ENCODE measurements at regions not wholly inside any gene's neighbourhood (a gene's known extent, or its start where the extent isn't known, plus 50 kb on each side); places are given as distances from the start of the nearest gene placed in this dataset.
"Not testable (repeated sequence)": the region's sequence is repeated elsewhere in the genome, so short reads cannot be mapped to it uniquely, and the experiment has no call there.

DNA sequence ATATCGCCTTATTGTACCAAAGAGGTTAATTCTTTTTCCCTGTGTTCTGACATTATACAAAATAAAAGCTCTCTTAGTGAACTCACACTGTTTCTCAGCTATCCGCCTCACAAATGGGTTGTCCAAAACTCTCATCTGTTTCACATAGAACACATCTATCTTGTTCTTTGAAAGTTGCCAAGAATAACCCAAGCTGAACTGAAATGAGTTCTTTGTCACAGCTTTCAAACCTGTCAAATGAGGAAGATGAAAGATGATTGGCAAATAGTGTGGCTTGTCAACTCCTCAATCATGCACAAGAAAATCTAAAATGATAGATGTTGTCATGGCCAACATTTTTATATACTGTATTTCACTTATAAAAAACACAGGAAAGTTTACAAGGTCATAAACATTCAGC lies 168.1 kb upstream of the OSTN start:
- Histone ChIP-seq H3K9me3 (replicated peaks; ENCODE audit: control insufficient read depth, low read depth, low read length) (no peaks in the 10 kb centered on the region), H3K36me3 (ENCODE audit: control insufficient read depth, insufficient read depth, low read length) (no peaks in the 10 kb centered on the region), H3K27ac (ENCODE audit: low read length) (no peak overlapping the region), H3K4me1 (ENCODE audit: control insufficient read depth, insufficient read depth, low read length) (no peaks in the 10 kb centered on the region), H3K27me3 (ENCODE audit: control insufficient read depth, insufficient read depth, low read length) (no peaks in the 10 kb centered on the region), H3K4me3 (ENCODE audit: low read length) (no peak overlapping the region)
- WGBS (ENCODE audit: insufficient coverage): 40% methylated on average over 1 of the region's 2 CpGs
- peak; percentile 56 for DNase-seq

DNA sequence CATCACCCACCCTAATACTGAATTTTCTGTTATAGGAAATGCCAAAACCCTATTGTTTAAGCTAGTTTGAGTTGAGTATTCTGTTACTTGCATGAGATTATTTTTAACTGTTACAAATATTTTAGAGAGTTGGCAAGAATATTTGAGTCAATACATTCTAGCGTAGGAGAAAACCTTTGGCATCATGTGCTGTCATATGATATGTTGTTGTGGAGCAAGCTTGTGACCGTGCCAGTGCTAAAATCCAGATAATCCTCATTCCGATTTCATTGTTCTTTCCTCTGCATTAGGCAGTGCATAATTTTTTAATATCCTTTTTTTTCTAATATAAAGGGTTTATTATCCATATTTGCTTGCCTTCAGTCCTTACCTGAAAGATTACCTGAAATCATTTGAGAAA lies 168.0 kb upstream of the GMNC start:
- Histone ChIP-seq H3K4me3 (ENCODE audit: low read length) (no peak overlapping the region), H3K27ac (ENCODE audit: low read length) (no peak overlapping the region), H3K9me3 (replicated peaks; ENCODE audit: control insufficient read depth, low read depth, low read length) (no peaks in the 10 kb centered on the region), H3K4me1 (ENCODE audit: control insufficient read depth, insufficient read depth, low read length) (no peaks in the 10 kb centered on the region), H3K27me3 (ENCODE audit: control insufficient read depth, insufficient read depth, low read length) (no peaks in the 10 kb centered on the region), H3K36me3 (ENCODE audit: control insufficient read depth, insufficient read depth, low read length) (no peaks in the 10 kb centered on the region)
- no CpG with 5 or more reads among the region's 3 CpGs for WGBS (ENCODE audit: insufficient coverage)
- DNase-seq: peak; percentile 40

DNA sequence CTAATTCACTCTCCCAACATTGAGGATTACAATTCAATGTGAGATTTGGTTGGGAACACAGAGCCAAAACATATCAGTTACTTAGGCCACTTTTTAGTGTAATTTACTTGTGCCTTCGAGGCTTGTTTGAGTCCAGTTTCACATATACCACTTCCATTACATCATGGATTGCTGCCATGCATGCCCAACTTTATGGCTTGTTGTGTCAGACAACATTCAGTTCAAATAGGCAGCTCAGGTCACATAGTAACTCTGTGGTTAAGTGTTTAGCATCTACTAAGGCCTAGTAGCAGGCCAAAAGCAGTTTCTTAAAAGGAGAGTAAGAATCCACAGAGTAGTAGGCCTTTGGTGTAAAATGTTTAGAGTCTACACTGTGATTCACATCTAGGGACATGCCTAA lies 164.3 kb upstream of the GMNC start:
- no peaks in the 10 kb centered on the region for H3K36me3 ChIP-seq (ENCODE audit: control insufficient read depth, insufficient read depth, low read length)
- no peak for DNase-seq
- no peak overlapping the region for H3K4me3 ChIP-seq (ENCODE audit: low read length)
- H3K27me3 ChIP-seq (ENCODE audit: control insufficient read depth, insufficient read depth, low read length): no peaks in the 10 kb centered on the region
- WGBS (ENCODE audit: insufficient coverage): 67% methylated on average over 1 of the region's 1 CpG
- no peak overlapping the region for H3K27ac ChIP-seq (ENCODE audit: low read length)
- no peaks in the 10 kb centered on the region for H3K9me3 ChIP-seq (replicated peaks; ENCODE audit: control insufficient read depth, low read depth, low read length)
- no peaks in the 10 kb centered on the region for H3K4me1 ChIP-seq (ENCODE audit: control insufficient read depth, insufficient read depth, low read length)

DNA sequence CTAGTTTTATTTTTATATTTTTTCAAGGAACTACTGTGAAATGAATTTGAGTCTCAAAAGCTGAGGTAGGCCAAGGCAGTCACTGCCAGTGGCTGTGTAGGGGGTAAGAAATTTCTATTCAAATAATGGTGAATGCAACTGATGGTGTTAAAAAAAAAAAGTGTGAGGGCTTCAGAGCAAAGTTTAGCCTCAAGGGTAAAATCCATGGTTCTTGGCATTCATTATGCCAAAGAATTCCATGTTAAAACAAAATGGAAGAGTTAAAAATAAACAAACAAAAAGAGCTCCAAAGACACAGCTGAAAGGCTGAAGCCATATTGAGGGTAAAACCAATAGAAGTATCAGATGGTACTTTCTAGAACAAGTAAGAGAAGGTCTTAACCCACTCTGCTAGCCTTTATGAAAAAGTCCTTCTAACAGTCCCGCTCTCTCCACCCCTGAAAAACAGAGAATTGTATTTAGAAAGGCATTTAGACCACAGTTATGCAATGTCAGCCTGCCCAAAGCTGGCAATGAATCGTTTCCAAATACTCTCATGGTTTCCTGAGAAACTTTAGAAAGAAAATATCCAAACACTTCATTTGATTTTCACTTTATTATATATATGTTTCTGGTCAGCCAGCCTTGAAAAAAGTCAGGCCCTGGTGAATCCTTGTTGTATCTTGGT lies 158.4 kb upstream of the GMNC start:
- no peak for DNase-seq
- no CpG with 5 or more reads among the region's 2 CpGs for WGBS (ENCODE audit: insufficient coverage)
- Histone ChIP-seq H3K4me1 (ENCODE audit: control insufficient read depth, insufficient read depth, low read length) (no peaks in the 10 kb centered on the region), H3K27me3 (ENCODE audit: control insufficient read depth, insufficient read depth, low read length) (no peaks in the 10 kb centered on the region), H3K4me3 (ENCODE audit: low read length) (no peak overlapping the region), H3K36me3 (ENCODE audit: control insufficient read depth, insufficient read depth, low read length) (no peaks in the 10 kb centered on the region), H3K27ac (ENCODE audit: low read length) (no peak overlapping the region), H3K9me3 (replicated peaks; ENCODE audit: control insufficient read depth, low read depth, low read length) (no peaks in the 10 kb centered on the region)

DNA sequence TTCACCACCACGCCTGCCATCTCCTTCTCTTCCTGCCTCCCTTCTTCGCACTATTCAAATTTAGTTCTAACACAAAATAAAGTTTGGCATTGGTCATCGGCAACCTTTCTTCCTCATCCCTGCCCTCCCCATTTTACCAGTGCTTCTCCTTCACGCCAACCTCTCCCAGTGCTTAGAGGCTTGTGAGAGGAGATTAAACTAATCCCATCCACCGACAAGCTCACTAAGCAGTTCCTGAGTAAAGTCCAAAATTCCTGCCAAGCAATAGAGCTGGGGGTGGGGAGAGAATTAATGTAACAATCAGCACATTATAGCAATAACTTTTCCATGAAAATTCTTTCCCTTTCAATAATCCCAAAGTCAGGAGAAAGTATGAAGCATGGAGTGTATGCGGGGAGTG lies 157.4 kb upstream of the GMNC start:
- Histone ChIP-seq H3K4me1 (ENCODE audit: control insufficient read depth, insufficient read depth, low read length) (no peaks in the 10 kb centered on the region), H3K9me3 (replicated peaks; ENCODE audit: control insufficient read depth, low read depth, low read length) (no peaks in the 10 kb centered on the region), H3K36me3 (ENCODE audit: control insufficient read depth, insufficient read depth, low read length) (no peaks in the 10 kb centered on the region), H3K4me3 (ENCODE audit: low read length) (no peak overlapping the region), H3K27me3 (ENCODE audit: control insufficient read depth, insufficient read depth, low read length) (no peaks in the 10 kb centered on the region), H3K27ac (ENCODE audit: low read length) (no peak overlapping the region)
- WGBS (ENCODE audit: insufficient coverage): 85% methylated on average over 2 of the region's 6 CpGs
- no peak for DNase-seq

DNA sequence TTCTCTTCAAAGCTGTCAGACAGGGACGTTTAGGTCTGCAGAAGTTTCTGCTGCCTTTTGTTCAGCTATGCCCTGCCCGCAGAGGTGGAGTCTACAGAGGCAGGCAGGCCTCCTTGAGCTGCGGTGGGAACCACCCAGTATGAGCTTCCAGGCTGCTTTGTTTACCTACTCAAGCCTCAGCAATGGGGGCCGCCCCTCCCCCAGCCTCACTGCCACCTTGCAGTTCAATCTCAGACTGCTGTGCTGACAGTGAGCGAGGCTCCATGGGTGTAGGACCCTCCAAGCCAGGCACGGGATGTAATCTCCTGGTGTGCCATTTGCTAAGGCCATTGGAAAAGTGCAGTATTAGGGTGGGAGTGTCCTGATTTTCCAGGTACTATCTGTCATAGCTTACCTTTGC lies 153.5 kb upstream of the GMNC start:
- 64% methylated on average over 3 of the region's 6 CpGs for WGBS (ENCODE audit: insufficient coverage)
- not testable (repeated sequence) for H3K27me3 ChIP-seq (ENCODE audit: control insufficient read depth, insufficient read depth, low read length); DNase-seq; H3K27ac ChIP-seq (ENCODE audit: low read length); H3K9me3 ChIP-seq (replicated peaks; ENCODE audit: control insufficient read depth, low read depth, low read length); H3K4me1 ChIP-seq (ENCODE audit: control insufficient read depth, insufficient read depth, low read length); H3K4me3 ChIP-seq (ENCODE audit: low read length); H3K36me3 ChIP-seq (ENCODE audit: control insufficient read depth, insufficient read depth, low read length)

DNA sequence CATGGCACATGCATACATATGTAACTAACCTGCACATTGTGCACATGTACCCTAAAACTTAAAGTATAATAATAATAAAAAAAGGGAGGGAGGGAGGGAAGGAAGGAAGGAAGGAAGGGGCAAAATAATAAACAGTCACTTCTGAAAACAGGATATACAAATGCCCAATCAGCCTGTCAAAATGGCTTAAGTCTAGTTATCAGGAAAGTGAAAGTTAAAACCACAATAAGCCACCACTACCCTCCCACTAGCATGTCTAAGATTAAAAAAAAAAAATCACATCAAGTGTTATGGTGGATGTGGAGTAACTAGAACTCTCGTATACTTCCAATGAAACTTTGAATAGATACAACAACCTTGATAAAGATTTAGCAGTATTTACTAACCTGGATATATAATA lies 145.6 kb upstream of the GMNC start:
- Histone ChIP-seq H3K27ac (ENCODE audit: low read length) (no peak overlapping the region), H3K4me1 (ENCODE audit: control insufficient read depth, insufficient read depth, low read length) (no peaks in the 10 kb centered on the region), H3K36me3 (ENCODE audit: control insufficient read depth, insufficient read depth, low read length) (no peaks in the 10 kb centered on the region), H3K4me3 (ENCODE audit: low read length) (no peak overlapping the region), H3K9me3 (replicated peaks; ENCODE audit: control insufficient read depth, low read depth, low read length) (no peaks in the 10 kb centered on the region), H3K27me3 (ENCODE audit: control insufficient read depth, insufficient read depth, low read length) (no peaks in the 10 kb centered on the region)
- WGBS (ENCODE audit: insufficient coverage): no CpG with 5 or more reads among the region's 1 CpG
- no peak for DNase-seq

DNA sequence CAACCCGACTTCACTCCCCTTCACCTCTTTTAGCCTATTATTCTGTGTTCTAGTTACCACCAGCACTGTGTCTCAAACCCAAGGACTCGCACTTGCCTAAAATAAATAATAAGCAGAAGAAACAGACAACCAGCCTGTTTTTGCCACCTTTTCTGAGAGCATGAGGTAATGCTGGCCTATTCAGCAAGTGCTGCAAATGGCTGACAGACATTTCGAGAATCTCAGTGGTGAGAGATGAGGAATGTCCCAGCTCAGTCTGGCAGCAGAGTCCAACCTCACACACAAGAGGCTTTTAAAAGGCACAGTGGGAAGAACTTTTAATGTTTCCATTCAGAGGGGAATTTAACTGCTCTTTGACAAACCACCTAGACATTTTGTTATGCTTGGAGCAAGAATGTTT lies 143.3 kb upstream of the GMNC start:
- Histone ChIP-seq H3K36me3 (ENCODE audit: control insufficient read depth, insufficient read depth, low read length) (no peaks in the 10 kb centered on the region), H3K9me3 (replicated peaks; ENCODE audit: control insufficient read depth, low read depth, low read length) (no peaks in the 10 kb centered on the region), H3K27ac (ENCODE audit: low read length) (no peak overlapping the region), H3K27me3 (ENCODE audit: control insufficient read depth, insufficient read depth, low read length) (no peaks in the 10 kb centered on the region), H3K4me1 (ENCODE audit: control insufficient read depth, insufficient read depth, low read length) (no peaks in the 10 kb centered on the region), H3K4me3 (ENCODE audit: low read length) (no peak overlapping the region)
- DNase-seq: no peak
- 25% methylated on average over 1 of the region's 3 CpGs for WGBS (ENCODE audit: insufficient coverage)

DNA sequence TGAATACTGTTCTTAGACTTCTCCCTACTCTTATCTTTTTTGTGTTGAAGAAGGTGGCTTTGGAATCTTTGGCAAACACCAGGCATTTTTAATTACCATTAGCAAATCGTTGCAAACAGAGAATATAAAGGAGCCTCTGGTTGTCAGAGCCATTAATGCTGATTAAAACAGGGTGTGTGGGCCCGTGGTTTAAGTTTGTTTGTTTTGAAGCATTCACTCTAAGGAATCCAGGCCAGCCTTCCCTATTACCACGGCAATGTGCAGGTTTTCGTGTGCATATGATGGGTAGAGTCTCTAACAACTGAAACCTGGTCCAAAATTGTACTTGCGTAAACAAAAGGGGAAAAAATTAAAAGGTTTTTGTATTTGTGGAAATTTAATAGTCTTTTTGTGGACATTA lies 141.2 kb upstream of the GMNC start:
- Histone ChIP-seq H3K4me3 (ENCODE audit: low read length) (no peak overlapping the region), H3K9me3 (replicated peaks; ENCODE audit: control insufficient read depth, low read depth, low read length) (no peaks in the 10 kb centered on the region), H3K36me3 (ENCODE audit: control insufficient read depth, insufficient read depth, low read length) (no peaks in the 10 kb centered on the region), H3K27me3 (ENCODE audit: control insufficient read depth, insufficient read depth, low read length) (no peaks in the 10 kb centered on the region), H3K4me1 (ENCODE audit: control insufficient read depth, insufficient read depth, low read length) (no peaks in the 10 kb centered on the region), H3K27ac (ENCODE audit: low read length) (no peak overlapping the region)
- no CpG with 5 or more reads among the region's 5 CpGs for WGBS (ENCODE audit: insufficient coverage)
- no peak for DNase-seq

DNA sequence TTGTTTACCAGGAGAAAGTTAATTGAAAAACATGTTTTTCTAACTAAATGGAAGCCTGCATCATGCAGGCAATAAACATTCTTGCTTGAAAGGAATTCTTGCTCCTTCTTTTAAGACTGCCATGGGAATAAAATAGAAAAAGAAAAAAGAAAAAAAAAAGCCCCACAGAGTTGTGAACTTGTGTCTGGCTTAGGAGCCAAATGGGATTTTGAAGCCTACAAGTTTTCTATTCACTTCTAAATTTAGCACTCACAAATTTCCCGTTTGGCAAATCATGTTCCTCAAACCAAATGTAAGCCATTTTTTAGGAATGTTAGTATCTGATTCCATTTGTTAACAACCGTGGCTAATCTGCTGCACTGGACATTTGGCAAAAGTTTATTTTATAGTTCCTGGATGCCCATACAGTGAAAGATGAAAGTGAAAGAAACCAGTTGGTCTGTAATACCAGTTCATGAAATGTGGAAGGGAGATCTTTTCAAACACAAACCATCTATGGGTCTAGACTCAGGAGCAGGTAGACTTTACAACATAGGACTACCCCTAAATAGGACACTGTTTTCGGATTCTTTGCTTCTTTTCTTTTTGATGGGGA lies 133.8 kb upstream of the GMNC start:
- Histone ChIP-seq H3K9me3 (replicated peaks; ENCODE audit: control insufficient read depth, low read depth, low read length) (no peaks in the 10 kb centered on the region), H3K4me3 (ENCODE audit: low read length) (no peak overlapping the region), H3K27me3 (ENCODE audit: control insufficient read depth, insufficient read depth, low read length) (no peaks in the 10 kb centered on the region), H3K36me3 (ENCODE audit: control insufficient read depth, insufficient read depth, low read length) (no peaks in the 10 kb centered on the region), H3K4me1 (ENCODE audit: control insufficient read depth, insufficient read depth, low read length) (no peaks in the 10 kb centered on the region), H3K27ac (ENCODE audit: low read length) (no peak overlapping the region)
- peak; percentile 53 for DNase-seq
- no CpG with 5 or more reads among the region's 3 CpGs for WGBS (ENCODE audit: insufficient coverage)

DNA sequence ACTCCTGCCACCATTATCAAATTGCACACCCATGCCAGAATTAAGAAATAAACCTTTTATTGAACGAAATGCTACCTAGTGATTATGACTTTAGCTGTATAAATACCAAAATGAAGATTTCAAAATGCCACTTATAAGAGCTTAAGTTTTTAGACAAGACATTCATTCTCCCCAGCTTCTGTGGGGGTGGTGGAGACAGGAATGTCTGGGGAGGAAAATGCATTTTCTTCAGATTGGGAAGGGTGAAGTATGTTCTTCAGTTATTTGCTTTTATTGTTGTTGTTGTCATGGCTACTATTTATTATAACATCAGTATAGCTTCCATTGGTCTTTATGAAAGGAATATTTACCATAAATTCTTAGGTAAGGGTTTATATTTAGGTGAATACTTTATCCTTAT lies 132.7 kb upstream of the GMNC start:
- Histone ChIP-seq H3K27me3 (ENCODE audit: control insufficient read depth, insufficient read depth, low read length) (no peaks in the 10 kb centered on the region), H3K9me3 (replicated peaks; ENCODE audit: control insufficient read depth, low read depth, low read length) (no peaks in the 10 kb centered on the region), H3K36me3 (ENCODE audit: control insufficient read depth, insufficient read depth, low read length) (no peaks in the 10 kb centered on the region), H3K27ac (ENCODE audit: low read length) (no peak overlapping the region), H3K4me1 (ENCODE audit: control insufficient read depth, insufficient read depth, low read length) (no peaks in the 10 kb centered on the region), H3K4me3 (ENCODE audit: low read length) (no peak overlapping the region)
- peak; percentile 9 for DNase-seq
- WGBS (ENCODE audit: insufficient coverage): no CpG with 5 or more reads among the region's 1 CpG
